Panc1 (cell line): ENCODE measurements at regions not wholly inside any gene's neighbourhood (a gene's known extent, or its start where the extent isn't known, plus 50 kb on each side); places are given as distances from the start of the nearest gene placed in this dataset.

Experiments used
- CTCF ChIP-seq: fragments of 450-650 bp; IDR thresholded peaks from 2 replicates; pipeline ENCODE4 v1.5.1; 2017; ENCODE audit warnings: mild to moderate bottlenecking
- POLR2AphosphoS5 ChIP-seq: IDR thresholded peaks from 2 replicates; pipeline ENCODE4 v1.6.1; 2012; ENCODE audit warnings: mild to moderate bottlenecking, low read depth, low read length, moderate library complexity
- REST ChIP-seq, 2 experiments: IDR thresholded peaks; 2 replicates each; pipeline ENCODE4 v1.6.1; 2011 to 2012; ENCODE audit warnings: low read depth in 2 of 2, control low read depth in 1 of 2, low read length in 1 of 2, mild to moderate bottlenecking in 1 of 2, moderate library complexity in 1 of 2; ENCODE audit not compliant: insufficient read depth in 1 of 2
- SIN3A ChIP-seq: IDR thresholded peaks from 2 replicates; pipeline ENCODE4 v1.6.1; 2012; ENCODE audit warnings: low read depth, mild to moderate bottlenecking, low read length, moderate library complexity, borderline replicate concordance; ENCODE audit not compliant: insufficient read depth
- TCF7L2 ChIP-seq: IDR thresholded peaks from 2 replicates; pipeline ENCODE4 v1.6.1; 2011; ENCODE audit warnings: mild to moderate bottlenecking, low read depth, low read length, inconsistent platforms

GRCh38 chrX:39721566-39722279 is 376.0 kb downstream of the BCOR start:
- TF ChIP-seq CTCF, result no peak
- TF ChIP-seq POLR2AphosphoS5, result no peak
- TF ChIP-seq SIN3A, result no peak
- TF ChIP-seq REST (IDR thresholded peaks at IDR 0.05; ENCODE audit: insufficient read depth in 1 of 2, low read depth in 2 of 2, low read length in 1 of 2), result no peak
- no peak for TF ChIP-seq TCF7L2
